ENCODE measurements at regions not wholly inside any gene's neighbourhood (a gene's known extent, or its start where the extent isn't known, plus 50 kb on each side); places are given as distances from the start of the nearest gene placed in this dataset.

GRCh38 chr5:17069995-17070511, 134.0 kb upstream of the MYO10 start (continued):
- TF ChIP-seq NANOG (IDR thresholded peaks at IDR 0.05; ENCODE audit: borderline replicate concordance), result no peak
- TF ChIP-seq STAT1 (IDR thresholded peaks at IDR 0.05; ENCODE audit: unreplicated experiment), result no peak
- no peak for TF ChIP-seq ZNF114 (CRISPR knock-in tag; IDR thresholded peaks at IDR 0.05)
- TF ChIP-seq, protein P1, sequence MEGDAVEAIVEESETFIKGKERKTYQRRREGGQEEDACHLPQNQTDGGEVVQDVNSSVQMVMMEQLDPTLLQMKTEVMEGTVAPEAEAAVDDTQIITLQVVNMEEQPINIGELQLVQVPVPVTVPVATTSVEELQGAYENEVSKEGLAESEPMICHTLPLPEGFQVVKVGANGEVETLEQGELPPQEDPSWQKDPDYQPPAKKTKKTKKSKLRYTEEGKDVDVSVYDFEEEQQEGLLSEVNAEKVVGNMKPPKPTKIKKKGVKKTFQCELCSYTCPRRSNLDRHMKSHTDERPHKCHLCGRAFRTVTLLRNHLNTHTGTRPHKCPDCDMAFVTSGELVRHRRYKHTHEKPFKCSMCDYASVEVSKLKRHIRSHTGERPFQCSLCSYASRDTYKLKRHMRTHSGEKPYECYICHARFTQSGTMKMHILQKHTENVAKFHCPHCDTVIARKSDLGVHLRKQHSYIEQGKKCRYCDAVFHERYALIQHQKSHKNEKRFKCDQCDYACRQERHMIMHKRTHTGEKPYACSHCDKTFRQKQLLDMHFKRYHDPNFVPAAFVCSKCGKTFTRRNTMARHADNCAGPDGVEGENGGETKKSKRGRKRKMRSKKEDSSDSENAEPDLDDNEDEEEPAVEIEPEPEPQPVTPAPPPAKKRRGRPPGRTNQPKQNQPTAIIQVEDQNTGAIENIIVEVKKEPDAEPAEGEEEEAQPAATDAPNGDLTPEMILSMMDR (conservative IDR thresholded peaks at IDR 0.05; ENCODE audit: low read depth in 2 of 2), result no peak
- TF ChIP-seq, protein P2, sequence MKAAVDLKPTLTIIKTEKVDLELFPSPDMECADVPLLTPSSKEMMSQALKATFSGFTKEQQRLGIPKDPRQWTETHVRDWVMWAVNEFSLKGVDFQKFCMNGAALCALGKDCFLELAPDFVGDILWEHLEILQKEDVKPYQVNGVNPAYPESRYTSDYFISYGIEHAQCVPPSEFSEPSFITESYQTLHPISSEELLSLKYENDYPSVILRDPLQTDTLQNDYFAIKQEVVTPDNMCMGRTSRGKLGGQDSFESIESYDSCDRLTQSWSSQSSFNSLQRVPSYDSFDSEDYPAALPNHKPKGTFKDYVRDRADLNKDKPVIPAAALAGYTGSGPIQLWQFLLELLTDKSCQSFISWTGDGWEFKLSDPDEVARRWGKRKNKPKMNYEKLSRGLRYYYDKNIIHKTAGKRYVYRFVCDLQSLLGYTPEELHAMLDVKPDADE (IDR thresholded peaks at IDR 0.05), result no peak
- TF ChIP-seq, protein P3, sequence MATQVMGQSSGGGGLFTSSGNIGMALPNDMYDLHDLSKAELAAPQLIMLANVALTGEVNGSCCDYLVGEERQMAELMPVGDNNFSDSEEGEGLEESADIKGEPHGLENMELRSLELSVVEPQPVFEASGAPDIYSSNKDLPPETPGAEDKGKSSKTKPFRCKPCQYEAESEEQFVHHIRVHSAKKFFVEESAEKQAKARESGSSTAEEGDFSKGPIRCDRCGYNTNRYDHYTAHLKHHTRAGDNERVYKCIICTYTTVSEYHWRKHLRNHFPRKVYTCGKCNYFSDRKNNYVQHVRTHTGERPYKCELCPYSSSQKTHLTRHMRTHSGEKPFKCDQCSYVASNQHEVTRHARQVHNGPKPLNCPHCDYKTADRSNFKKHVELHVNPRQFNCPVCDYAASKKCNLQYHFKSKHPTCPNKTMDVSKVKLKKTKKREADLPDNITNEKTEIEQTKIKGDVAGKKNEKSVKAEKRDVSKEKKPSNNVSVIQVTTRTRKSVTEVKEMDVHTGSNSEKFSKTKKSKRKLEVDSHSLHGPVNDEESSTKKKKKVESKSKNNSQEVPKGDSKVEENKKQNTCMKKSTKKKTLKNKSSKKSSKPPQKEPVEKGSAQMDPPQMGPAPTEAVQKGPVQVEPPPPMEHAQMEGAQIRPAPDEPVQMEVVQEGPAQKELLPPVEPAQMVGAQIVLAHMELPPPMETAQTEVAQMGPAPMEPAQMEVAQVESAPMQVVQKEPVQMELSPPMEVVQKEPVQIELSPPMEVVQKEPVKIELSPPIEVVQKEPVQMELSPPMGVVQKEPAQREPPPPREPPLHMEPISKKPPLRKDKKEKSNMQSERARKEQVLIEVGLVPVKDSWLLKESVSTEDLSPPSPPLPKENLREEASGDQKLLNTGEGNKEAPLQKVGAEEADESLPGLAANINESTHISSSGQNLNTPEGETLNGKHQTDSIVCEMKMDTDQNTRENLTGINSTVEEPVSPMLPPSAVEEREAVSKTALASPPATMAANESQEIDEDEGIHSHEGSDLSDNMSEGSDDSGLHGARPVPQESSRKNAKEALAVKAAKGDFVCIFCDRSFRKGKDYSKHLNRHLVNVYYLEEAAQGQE (IDR thresholded peaks at IDR 0.05; ENCODE audit: unreplicated experiment), result no peak
- no peak for TF ChIP-seq EZH2phosphoT487 (IDR thresholded peaks at IDR 0.05; ENCODE audit: unreplicated experiment)

- H3K79me2 ChIP-seq (replicated peaks; ENCODE audit: insufficient read depth), result no peaks in the 10 kb centered on the region
- no peaks in the 10 kb centered on the region for H3F3A ChIP-seq (replicated peaks; ENCODE audit: low read depth)
- Mint-ChIP-seq H3K27me3 (ENCODE audit: insufficient read depth, low read depth, poor library complexity) (no peaks in the 10 kb centered on the region), H3K9me3 (no peaks in the 10 kb centered on the region), H3K4me3 (no peak overlapping the region), H3K4me1 (peaks cover 8% of the 10 kb centered on the region; the same call in 2 of the 3 replicates), H3K36me3 (ENCODE audit: low read depth) (no peaks in the 10 kb centered on the region), H3K27ac (no peak overlapping the region)
- ATAC-seq (no peak), DNase-seq (ENCODE audit: low spot score) (no peak)
- no peaks in the 10 kb centered on the region for H3K36me3 ChIP-seq (ENCODE audit: insufficient read depth)
- H3K9me2 ChIP-seq (ENCODE audit: insufficient read depth), result 0 out of 2 replicates have a peak, but pooled peaks cover 3% of the 10 kb centered on the region
- no peaks in the 10 kb centered on the region for H4K20me1 ChIP-seq (replicated peaks; ENCODE audit: insufficient read depth)
- H2AFZ ChIP-seq, result 0 out of 2 replicates have a peak overlapping the region, but pooled peaks have one; percentile 81
- peaks cover 7% of the 10 kb centered on the region; the same call in 1 of the 2 replicates for H3K4me1 ChIP-seq (ENCODE audit: insufficient read depth)
- H3K4me3 ChIP-seq, result no peak overlapping the region
- H3K27me3 ChIP-seq (ENCODE audit: insufficient read depth), result no peaks in the 10 kb centered on the region
- H3K27ac ChIP-seq (ENCODE audit: low read depth), result no peak overlapping the region
- no peak overlapping the region for H3K4me2 ChIP-seq
- TF ChIP-seq, protein P3 (IDR thresholded peaks at IDR 0.05; ENCODE audit: unreplicated experiment), result no peak
- TF ChIP-seq, protein P4, sequence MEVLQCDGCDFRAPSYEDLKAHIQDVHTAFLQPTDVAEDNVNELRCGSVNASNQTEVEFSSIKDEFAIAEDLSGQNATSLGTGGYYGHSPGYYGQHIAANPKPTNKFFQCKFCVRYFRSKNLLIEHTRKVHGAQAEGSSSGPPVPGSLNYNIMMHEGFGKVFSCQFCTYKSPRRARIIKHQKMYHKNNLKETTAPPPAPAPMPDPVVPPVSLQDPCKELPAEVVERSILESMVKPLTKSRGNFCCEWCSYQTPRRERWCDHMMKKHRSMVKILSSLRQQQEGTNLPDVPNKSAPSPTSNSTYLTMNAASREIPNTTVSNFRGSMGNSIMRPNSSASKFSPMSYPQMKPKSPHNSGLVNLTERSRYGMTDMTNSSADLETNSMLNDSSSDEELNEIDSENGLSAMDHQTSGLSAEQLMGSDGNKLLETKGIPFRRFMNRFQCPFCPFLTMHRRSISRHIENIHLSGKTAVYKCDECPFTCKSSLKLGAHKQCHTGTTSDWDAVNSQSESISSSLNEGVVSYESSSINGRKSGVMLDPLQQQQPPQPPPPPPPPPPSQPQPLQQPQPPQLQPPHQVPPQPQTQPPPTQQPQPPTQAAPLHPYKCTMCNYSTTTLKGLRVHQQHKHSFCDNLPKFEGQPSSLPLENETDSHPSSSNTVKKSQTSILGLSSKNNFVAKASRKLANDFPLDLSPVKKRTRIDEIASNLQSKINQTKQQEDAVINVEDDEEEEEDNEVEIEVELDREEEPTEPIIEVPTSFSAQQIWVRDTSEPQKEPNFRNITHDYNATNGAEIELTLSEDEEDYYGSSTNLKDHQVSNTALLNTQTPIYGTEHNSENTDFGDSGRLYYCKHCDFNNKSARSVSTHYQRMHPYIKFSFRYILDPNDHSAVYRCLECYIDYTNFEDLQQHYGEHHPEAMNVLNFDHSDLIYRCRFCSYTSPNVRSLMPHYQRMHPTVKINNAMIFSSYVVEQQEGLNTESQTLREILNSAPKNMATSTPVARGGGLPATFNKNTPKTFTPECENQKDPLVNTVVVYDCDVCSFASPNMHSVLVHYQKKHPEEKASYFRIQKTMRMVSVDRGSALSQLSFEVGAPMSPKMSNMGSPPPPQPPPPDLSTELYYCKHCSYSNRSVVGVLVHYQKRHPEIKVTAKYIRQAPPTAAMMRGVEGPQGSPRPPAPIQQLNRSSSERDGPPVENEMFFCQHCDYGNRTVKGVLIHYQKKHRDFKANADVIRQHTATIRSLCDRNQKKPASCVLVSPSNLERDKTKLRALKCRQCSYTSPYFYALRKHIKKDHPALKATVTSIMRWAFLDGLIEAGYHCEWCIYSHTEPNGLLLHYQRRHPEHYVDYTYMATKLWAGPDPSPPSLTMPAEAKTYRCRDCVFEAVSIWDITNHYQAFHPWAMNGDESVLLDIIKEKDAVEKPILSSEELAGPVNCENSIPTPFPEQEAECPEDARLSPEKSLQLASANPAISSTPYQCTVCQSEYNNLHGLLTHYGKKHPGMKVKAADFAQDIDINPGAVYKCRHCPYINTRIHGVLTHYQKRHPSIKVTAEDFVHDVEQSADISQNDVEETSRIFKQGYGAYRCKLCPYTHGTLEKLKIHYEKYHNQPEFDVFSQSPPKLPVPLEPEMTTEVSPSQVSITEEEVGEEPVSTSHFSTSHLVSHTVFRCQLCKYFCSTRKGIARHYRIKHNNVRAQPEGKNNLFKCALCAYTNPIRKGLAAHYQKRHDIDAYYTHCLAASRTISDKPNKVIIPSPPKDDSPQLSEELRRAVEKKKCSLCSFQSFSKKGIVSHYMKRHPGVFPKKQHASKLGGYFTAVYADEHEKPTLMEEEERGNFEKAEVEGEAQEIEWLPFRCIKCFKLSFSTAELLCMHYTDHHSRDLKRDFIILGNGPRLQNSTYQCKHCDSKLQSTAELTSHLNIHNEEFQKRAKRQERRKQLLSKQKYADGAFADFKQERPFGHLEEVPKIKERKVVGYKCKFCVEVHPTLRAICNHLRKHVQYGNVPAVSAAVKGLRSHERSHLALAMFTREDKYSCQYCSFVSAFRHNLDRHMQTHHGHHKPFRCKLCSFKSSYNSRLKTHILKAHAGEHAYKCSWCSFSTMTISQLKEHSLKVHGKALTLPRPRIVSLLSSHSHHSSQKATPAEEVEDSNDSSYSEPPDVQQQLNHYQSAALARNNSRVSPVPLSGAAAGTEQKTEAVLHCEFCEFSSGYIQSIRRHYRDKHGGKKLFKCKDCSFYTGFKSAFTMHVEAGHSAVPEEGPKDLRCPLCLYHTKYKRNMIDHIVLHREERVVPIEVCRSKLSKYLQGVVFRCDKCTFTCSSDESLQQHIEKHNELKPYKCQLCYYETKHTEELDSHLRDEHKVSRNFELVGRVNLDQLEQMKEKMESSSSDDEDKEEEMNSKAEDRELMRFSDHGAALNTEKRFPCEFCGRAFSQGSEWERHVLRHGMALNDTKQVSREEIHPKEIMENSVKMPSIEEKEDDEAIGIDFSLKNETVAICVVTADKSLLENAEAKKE (CRISPR knock-in tag; IDR thresholded peaks at IDR 0.05), result no peak
Observed at GRCh38 chr5:17070647-17071046, 134.6 kb upstream of the MYO10 start.
